Fibroblast of peridontal ligament (primary cell): ENCODE measurements at regions not wholly inside any gene's neighbourhood (a gene's known extent, or its start where the extent isn't known, plus 50 kb on each side); places are given as distances from the start of the nearest gene placed in this dataset.
"Not testable (repeated sequence)": the region's sequence is repeated elsewhere in the genome, so short reads cannot be mapped to it uniquely, and the experiment has no call there.

ENCODE experiments used
- DNase-seq: peaks from one replicate; pipeline ENCODE4 v3.0.0-alpha.2; 2010; ENCODE audit errors: extremely low read depth

DNA sequence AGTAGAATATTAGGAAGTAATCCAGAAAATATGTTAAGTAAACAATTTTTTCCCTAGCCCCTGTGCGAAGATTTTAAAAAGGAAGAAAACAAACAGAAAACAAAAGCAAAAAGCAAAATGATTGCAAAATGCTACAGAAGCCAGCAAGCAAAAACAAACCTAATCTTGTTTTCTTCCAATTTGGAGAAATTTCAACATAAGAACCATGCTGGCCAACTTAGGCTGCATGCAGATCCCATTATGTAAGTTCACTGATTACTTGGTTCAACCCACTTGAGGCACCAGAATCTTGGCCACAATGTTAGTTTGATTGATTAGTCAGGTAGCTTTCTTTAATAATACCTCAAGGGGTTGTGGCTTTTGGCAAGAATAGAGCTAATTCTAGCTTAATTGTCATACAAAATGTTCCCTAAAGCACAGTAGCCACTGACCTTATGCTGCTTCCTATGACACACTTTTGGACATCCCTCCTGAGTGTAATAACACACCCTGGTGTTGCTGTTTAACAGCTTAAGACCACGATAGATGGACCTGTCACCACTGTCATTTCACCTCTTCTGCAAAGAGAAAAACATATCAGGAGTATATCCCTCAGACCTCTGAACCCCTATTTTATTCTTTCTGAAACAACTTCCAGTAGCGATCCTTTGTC lies 2342.1 kb downstream of the PCDH7 start:
- DNase-seq: no peak

DNA sequence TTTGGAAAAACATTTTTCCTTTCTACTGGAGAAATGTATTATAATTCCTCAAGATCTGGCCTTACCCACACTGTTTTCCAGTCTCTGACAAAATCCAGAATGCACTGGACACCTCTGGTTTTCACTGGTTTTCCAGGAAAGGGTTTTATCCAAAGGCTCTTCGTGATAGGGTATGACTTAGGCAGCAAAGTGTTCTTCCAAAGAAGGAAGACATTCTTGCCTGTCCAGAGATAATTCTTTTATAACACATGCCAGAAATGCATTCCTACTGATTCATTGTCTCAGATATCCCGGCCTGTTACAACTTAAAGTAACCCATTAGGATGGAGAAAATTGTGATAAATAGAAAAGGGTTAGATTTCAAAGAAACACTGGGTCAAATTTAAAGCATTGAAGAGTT lies 2343.1 kb downstream of the PCDH7 start:
- DNase-seq: no peak

DNA sequence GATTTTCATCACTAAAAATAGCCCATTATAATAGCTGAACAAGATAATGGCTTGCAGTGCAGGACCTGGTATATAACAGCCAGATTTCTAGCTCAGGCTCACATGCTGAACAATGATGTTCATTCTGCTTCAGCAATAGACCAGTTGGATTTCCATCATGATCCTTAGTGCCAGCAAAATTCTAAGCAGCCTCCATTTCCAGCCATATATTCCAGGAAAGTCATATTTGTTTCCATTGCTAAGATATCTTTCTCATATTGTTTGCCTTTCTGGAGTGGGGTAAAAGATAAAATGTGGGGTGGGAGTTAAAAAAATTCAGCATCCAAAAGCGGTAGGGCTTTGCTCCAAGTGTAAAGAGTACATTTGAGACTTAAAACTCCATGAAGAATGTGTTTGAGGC lies 2344.1 kb downstream of the PCDH7 start:
- no peak for DNase-seq

DNA sequence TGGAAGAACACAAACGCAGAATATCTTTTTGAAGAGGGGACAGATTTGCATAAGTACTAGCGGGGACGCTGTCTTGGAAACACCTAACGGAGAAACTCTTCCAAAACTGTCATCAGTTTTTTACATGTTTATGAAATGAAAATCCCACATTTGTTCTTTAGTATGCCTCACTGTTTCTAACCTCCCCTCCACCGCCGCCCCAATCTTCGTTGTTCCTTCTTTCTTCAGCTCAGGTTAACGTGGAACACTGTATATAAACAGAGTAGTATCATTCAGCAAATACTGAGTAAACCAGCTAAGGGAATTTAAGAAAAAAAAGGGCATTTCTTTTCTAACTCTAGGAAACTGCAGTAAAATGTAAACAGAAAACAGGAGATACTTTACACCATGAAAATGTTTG lies 2345.6 kb downstream of the PCDH7 start:
- DNase-seq: no peak

DNA sequence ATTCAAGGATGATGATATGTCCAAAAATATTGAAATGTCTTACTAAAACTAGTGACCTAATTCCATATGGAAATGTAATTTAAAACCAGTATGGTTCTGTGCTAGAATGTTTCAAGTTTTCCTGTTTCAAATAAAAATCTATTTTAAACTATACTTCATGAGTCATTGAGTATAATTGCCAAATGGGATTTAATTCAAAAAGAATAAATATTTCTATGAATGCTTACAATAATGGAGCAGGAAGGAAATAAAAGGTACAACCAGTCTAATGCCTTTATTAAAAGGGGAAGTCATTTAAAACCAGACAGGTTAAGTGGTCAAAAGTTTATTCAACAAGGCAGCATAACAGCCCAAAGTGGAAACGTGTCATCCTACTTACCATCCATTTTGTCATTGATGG lies 2347.1 kb downstream of the PCDH7 start:
- no peak for DNase-seq

DNA sequence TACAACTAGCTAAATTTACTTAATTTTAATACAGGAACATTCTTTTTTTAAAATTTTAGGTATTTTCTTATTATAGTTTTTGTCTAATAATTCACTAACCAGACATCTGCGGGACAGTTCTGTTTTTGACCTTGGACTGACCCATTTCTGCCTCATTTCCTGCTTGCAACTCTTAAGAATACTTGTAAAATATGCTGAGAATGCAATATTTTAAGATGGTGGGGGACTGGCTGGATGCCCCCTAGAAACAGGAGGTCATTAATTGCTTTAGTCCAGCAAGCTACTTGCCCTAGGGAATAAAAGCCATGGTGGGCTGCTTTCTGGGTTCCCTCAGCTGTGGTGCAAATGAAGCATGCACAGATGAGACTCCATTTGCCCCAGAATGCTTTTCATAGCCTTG lies 2348.4 kb downstream of the PCDH7 start:
- no peak for DNase-seq

DNA sequence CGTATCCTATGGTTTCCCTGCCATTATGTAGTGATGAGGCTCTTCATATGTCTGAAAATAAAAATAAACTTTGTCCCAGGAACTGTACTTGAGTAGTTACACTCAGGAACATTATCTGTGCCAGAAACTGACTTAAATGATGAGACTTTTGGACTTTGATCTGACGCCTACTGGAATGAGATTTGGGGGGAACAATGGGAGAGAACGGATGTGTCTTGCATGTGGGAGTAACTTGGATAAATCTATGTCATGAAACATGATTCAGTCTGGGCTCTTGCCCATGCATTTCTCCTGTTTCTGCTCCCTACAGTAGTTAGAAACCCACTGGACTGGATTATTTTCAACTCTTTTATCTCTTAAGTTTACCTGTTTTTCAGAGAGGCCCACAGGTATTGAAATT lies 2351.4 kb downstream of the PCDH7 start:
- no peak for DNase-seq

DNA sequence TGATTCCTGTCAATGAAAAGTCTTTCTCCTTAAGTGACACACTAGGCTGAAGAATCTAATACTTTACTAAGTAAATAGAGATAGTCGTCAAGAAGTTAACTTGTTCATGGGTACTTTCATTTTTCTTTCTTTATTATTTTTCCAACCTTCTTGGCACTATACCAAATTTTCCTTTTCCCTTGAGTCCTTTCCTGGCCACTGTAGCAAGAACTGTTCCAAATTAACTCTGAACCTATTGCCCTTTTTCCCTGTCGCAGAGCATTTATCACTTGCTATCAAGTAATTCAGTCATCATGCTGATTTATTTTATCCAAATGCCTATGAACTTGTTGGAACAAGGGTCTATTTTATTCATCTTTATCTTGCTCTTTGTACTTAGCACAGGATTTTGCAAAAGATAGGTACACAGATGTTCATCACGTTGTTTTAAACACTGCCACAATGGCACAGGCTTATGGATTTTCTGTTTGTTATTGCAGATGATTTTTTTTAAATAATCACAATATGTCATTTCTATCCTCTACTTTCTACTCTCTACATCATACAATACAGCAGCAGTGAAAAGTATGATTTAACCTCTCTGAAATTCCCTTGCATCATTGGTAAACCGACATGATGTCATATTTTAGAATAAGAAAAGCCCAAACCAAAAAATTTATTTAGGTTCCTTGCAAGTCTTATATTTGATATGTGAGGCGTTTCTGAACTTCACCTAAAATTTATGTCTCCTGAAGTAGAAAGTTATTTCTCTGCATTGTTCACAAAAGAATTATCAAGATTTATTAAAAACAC lies 2352.3 kb downstream of the PCDH7 start:
- no peak for DNase-seq

DNA sequence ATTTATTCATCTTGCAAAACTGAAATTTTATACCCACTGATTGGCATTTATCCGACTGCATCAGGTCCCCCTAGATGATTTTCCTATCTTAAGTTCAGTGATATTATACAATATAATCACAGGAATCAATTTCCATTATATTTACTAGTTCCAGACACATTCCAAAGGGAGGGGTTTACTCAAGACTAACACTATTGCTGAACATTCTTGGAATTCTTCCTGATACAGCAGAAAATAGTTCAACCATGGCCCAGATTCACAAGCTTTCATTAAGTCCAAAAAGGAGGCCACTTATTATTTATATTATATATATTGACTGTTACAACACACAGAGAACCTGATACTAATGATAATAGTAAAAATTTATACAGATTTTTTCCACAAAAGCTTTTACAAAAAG lies 2353.6 kb downstream of the PCDH7 start:
- no peak for DNase-seq

DNA sequence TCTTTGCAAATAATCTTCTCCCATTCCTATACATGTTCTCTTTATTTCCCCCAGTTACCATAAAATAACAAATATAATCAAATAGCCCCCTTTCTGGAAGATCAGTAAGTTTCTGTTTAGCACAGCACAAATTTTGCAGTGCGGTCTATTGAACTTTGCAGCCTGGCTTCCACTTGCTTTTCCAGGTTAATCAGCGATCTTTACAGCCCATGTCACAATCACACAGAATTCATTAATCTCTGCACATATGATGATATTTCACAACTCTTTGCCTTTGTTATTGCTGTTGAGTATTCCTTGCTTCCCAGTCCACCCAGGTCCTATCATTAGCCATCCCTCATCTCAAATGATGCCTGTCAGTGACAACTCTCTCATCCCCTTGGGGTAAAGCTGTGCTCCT lies 2358.0 kb downstream of the PCDH7 start:
- DNase-seq: no peak

DNA sequence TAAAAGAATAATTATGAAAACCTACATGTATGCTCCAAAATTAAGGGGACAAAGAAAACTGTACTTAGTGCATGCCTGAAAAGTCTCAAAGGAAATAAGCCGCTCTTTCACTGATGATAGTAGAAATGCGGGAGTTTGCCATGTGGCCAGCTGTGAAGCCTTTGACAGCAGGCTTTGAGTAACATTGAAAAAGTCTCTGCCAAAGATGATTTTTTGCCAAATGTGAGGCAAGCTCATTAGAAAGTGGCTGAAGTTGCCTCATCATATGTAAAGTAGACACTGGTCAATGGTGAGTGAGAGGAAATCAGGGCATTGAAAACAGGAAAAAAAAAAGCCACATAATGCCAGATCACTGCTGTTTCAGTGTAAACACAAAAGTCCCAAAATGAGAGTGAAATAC lies 2360.1 kb downstream of the PCDH7 start:
- DNase-seq: no peak

DNA sequence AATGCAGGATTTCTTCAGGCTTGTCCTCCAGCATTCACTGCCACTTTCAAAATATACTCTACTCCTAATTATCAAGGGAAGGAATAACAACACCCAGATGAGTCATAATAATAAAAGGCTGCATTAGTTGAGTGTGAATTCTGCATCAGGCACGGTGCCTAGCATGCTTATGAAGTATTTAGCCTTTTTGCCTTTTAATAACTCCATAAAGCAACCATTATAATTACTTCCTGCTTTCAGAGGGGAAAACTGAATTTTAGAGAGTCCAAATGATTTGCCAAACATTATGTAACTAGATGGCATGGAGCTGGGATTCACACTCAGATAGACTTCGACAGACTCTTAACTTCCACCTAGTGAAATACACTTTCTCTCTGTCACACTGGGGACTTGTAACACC lies 2365.5 kb downstream of the PCDH7 start:
- DNase-seq: no peak

DNA sequence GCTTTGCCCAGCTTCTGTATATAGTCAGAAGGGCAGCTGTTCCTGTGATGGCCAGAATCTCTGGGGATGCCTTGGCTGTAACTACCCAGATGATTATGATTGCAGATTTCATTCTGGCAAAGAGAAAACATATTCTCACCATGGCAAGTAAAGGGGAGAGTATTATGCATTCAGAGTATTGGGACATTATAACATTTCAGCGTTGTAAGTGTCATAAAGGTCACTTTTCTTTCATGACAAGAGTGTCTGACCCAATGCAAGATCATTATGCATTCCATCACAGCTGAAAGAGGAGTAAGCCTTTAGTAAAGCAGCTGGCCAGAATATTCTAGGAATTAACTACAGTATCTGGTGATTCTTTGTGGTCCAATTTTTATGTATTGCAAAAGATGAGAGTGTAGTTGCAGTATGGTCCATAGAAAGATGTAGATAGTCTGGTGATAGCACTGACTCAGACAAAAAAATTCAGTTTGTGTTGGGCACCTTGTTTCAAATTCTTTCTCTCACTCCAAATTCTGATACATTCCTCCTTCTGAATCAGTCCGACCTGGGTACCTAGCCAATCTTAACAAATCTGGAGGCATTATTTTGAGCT lies 2366.3 kb downstream of the PCDH7 start:
- no peak for DNase-seq

DNA sequence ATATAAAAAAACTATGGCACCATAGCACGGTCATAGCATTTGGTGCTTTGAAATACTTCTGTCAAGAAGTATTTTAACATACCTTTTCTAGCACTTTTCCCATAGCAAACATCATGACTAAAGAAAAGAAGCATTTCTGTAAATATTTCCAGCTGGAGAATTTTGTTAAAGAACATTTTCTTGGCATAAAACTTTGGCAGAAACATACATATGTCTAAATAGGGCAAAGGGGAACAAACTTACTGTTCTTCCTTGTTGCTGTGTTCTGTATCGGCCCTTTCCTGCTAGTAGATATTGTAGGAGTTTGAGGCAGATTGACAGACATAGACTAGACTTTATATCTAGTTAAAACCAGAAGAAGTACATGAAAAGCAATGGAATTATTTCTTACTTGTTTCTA lies 2368.5 kb downstream of the PCDH7 start:
- no peak for DNase-seq

DNA sequence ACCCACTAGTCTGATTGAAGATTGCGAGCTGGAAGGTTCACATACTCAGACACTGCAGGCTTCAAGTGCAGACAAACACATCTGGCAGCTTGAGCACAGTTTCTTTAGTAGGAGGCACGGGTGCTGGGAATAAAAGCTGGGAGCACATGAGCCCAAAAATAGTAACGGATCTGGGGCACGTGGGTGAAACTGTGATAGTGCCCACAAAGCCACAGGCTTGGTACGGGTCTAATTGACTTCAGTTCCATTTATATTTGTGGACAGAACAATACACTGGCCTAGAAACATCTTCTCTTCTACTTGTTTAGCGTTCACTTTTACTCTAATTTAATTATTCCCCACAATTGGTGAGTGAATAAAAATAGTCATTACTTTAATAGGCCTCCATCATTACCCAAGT lies 2370.7 kb downstream of the PCDH7 start:
- no peak for DNase-seq

DNA sequence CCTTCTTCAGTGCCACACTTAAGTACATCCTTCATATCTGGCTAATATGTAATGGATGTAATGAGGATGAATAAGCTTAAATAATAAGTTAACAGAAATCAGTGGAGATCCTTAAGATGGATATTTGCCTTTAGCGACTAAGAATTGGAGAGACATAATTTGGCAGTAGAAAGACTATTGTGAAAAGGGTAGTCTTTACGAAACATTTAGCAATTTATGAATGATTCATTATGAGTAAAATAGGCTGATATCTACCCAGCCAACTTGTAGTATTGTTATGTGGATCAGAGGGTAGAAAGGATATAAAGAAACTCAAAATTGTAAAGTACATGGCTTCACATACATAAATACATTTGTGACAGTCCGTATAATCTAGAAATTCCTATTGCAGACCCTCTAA lies 2371.8 kb downstream of the PCDH7 start:
- DNase-seq: no peak

DNA sequence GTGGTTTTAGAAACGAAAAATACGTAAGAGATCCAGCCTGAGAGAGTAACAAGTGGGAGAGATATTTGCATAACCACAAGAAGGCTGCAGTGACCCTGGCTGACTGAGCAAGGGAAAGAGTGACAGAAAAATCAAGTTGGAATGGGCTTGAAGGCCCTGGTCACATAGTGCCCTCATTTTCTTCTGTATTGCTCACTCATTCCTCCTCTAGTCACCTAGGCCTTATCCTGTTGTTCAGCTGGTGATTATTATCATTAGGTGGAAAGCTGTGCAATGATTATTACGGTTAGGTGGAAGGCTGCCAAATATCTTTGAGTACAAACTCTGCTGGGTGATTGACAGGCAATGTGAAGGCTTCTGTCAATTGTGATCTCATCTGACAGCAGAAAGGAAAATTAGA lies 2384.1 kb downstream of the PCDH7 start:
- no peak for DNase-seq

DNA sequence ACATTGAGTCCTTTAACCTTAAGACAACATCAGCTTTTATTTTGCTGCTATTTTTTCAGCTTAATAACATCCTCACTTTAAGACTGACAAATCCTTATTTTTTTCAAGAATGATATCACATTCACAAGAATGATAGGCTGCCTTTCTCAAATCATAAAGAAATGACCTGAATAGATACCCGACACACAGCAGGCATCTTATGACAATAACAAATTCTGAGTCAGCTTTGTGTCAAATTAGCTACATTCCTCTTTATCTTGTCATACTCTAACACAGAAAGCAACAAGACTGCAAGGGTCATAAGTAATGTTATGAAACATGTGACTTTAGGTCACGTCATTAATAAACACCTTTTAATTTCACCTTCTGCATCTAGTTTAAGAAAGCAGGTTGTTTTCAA lies 2387.6 kb downstream of the PCDH7 start:
- no peak for DNase-seq

DNA sequence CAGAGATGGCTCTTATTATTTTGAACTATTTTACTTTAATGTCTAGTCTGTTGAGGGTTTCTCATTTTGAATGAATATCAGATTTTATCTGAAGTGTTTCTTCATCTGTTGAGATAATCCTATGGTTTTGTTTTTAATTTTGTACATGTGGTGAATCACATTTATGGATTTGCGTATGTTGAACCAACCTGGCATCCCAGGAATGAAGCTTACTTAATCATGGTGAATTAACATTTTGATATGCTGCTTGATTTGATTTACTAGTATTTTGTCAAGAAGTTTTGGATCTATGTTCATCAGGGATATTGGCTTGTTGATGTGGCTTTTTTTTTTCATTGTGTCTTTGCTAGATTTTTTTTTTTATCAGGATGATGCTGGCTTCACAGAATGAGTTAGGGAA lies 2390.9 kb downstream of the PCDH7 start:
- DNase-seq: no peak

DNA sequence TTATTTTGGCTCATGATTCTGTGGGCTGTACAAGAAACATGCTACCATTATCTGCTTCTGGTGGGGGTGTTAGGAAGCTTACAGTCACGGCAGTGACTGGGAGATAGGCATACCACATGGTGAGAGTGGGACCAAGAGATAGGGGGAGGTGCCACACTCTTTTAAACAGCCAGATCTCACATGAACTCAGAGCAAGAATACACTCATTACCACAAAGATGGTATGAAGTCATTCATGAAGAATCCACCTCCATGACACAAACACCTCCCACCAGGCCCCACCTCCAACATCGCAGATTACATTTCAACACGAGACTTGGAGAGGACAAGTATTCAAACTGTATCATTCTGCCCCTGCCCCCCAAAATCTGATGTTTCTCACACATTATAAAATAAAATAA lies 2396.7 kb downstream of the PCDH7 start:
- no peak for DNase-seq

DNA sequence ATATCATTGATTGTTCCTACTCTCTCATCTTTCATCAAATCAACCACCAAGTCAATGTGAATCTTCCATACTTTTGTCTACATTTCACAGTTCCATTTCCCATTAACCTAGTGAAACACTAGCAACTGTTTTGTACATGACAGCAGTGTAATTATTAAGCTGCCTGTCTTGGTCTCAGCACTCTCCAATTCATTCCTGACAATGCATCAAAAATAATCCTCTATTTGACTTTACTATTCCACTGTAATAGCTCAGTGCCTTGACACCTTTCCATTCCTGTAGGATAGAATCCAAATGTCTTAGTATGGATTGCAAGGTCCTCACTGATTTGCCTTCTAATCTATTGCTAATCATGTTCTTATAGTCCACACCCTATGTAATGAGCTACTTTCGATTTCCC lies 2405.8 kb downstream of the PCDH7 start:
- no peak for DNase-seq

DNA sequence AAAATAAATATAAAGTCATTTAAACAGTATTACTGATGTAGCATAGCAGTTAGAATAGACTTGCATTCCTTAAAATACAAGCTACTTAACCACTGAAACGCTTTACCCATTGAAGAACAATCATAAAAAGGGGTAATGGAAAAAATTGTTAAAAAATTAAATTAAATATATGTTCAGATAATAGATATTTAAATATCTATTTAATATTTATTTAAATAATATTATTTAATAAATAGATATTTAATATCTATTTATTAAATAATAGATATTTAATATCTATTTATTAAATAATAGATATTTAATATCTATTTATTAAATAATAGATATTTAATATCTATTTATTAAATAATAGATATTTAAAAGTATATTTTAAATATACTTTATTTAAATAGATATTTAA lies 2410.5 kb downstream of the PCDH7 start:
- not testable (repeated sequence) for DNase-seq

DNA sequence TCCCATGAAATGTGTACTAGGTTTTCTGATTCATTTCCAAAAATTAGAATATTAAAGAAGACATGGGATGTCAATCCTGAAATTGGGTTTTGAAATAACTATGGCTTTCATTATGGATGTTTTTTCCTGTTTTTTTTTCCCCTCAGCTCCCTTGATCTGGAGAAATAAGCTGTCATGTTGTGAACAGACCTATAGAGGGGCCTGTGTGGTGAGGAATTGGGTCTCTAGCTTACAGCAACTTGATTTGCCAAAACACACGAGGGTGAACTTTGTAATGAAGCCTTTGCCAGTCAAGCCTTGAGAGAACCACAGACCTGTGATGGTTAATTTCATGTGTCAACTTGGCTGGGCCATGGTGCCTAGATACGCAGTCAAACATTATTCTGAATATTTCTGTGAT lies 2413.6 kb downstream of the PCDH7 start:
- DNase-seq: no peak
